Panc1 (cell line): ENCODE measurements at regions not wholly inside any gene's neighbourhood (a gene's known extent, or its start where the extent isn't known, plus 50 kb on each side); places are given as distances from the start of the nearest gene placed in this dataset.

Experiments
- CTCF ChIP-seq: fragments of 450-650 bp; IDR thresholded peaks from 2 replicates; pipeline ENCODE4 v1.5.1; 2017; ENCODE audit warnings: mild to moderate bottlenecking
- POLR2AphosphoS5 ChIP-seq: IDR thresholded peaks from 2 replicates; pipeline ENCODE4 v1.6.1; 2012; ENCODE audit warnings: mild to moderate bottlenecking, low read depth, low read length, moderate library complexity
- TCF7L2 ChIP-seq: IDR thresholded peaks from 2 replicates; pipeline ENCODE4 v1.6.1; 2011; ENCODE audit warnings: mild to moderate bottlenecking, low read depth, low read length, inconsistent platforms

DNA sequence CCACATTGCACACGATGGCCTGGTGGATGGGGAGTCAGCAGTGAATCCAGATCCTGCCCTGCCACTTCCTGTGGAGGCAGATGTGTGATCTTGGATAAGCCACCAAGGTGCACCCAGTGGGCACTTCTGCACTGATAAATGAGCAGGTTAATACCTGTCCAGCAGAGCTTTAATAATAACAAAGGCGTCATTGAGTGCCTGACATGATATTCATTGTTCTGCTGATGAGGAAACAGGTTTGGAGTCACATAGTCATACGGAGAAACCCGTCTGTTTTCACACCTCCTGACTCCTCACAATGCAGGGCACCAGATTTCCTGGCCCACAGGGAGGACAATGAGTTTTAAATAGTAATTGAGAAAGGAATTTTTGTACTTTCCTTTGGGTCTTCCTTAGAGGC, 324.6 kb upstream of the CDH5 start:
- TF ChIP-seq CTCF (no peak), TCF7L2 (no peak), POLR2AphosphoS5 (no peak)
